DMS153 treated with DMSO at 0.1 percent for 48 hours (cell line): ENCODE measurements at regions not wholly inside any gene's neighbourhood (a gene's known extent, or its start where the extent isn't known, plus 50 kb on each side); places are given as distances from the start of the nearest gene placed in this dataset.
"Not testable (repeated sequence)": the region's sequence is repeated elsewhere in the genome, so short reads cannot be mapped to it uniquely, and the experiment has no call there.

Source experiments
- DNase-seq: peaks from one replicate; lab custom pipeline; 2025; ENCODE audit not compliant: unreplicated experiment; lab: John Stamatoyannopoulos, UW

DNA sequence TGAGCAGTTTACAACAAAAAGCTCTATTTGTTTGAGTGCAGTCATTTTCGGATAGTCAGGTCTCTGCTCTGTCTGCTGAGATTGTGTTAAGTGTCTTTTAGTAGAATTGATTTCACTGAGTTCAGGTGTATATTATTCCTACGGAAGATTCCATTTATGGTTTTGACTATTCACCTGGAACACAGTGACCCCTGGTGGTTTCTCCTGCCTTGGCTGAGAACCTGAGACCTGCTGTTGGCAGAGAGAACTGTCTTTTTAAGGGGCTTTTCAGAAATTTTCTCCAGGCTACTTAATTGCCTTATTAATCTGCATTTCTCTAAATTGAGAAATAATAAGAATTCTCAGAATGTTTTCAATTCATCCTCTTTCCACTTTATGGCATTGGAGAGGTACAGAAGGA is 508.0 kb downstream of the TBC1D32 start:
- DNase-seq: peak; percentile 22

DNA sequence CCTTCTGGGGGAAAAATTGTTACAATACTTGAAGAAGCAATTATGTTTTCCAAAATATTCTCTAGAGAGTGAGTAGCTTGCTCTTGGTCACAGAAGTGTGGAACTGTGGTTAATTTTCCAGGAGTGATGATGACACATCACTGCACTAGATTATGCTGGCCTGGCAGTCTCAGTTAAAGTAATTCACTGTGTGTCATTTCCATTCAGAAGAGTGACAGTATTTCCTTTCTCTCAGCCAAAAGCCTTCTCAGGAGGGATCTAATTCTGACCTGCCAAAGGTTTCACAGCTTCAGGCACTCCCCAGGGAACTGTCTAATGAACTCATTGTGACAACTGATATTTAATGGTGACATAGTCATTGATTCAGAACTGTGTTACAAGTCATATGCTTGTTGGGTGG is 517.5 kb downstream of the TBC1D32 start:
- no peak for DNase-seq

DNA sequence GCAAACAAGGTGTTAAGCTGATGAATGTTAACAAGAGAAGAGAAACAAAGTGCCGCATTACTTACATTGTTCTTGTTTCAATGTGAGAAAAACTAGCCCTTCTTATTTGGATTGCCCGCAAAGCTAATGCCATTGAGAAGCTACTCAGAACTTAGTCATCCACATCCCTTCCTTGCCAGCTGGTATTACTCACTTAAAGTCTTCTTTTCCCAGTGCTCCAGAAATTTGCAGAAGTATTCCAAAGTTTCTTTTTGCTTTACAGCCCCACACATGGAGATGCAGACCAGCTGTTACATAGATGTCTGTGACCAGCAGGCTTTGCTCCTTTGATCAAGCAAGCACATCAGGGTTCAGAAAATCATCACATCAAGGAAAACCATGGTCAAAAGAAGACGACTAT is 529.0 kb downstream of the TBC1D32 start:
- no peak for DNase-seq

DNA sequence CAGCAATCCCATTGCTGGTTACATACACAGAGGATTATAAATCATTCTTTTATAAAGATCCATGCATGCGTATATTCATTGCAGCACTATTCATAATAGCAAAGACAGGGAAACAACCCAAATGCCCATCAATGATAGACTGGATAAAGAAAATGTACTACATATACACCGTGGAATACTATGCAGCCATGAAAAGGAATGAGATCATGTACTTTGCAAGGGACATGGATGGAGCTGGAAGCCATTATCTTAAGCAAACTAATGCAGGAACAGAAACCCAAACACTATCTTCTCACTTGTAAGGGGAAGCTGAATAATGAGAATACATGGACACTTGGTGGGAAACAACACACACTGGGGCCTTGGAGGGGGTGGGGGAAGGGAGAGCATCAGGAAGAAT is 529.7 kb downstream of the TBC1D32 start:
- DNase-seq: no peak

DNA sequence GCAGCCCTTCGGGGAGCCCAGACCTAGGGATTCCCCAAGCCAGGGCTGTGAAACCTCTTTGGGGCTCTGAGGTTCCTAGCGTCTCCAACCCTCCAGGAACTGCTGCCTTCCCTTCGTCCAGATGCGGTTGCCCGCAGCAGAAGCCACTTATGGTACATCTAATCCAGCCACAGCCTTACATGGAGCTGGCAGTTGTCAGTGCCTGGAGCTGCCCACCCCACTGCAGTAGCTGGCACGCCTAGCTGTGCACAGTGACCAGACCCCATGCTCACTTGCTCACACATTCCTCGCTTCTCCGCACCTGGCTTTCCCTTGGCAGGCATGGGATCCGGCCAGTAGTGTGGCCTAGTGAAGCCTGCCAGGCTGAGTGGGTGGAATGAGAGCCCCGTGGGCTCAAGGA is 547.6 kb downstream of the TBC1D32 start:
- no peak for DNase-seq

DNA sequence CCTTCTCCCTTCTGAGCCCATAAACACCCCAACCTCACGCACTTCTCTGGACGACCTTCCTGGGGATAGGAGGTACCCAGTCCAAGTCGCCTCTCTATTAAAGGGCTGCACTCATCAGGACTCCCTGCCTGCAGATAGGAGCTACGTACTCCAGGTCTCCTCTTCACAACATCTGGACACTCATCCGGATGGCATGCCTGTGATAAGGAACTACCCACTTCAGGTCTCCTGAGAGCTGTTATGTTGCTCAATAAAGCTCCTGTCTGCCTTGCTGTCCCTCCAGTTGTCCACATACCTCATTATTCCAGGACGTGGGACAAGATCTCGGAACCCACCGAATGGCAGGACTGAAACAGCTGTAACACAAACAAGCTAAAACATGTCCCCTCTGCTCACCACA is 548.0 kb downstream of the TBC1D32 start:
- DNase-seq: no peak

DNA sequence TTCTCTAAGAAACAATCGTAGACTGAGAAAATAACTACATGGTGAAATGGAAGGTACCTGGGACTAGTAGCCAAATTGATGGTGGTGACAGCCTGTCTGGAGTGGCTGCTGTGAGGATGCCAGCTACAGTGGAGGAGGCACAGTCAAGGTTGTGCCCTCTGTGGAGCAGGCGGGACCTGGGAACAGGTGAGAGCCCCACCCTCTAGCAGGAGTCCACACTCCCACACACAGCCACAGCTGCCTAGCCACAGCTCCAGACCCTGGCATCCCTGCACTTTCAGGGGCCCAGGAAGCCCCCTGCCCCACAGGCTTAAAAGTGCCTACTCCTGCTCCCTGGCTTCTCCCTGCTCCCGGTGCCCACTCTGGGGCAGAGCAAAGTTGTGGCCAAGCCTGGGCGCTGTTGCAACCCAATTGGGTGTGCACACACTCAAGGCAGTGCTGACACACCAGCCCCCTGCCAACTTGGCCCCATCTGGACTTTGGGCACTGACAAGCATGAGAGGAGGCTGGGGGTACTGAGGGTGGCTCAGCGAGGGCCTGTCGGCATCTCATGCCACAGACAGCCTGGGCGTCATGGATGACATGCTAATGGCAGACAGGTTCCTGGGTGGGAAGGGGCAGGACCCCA is 548.7 kb downstream of the TBC1D32 start:
- DNase-seq: no peak

DNA sequence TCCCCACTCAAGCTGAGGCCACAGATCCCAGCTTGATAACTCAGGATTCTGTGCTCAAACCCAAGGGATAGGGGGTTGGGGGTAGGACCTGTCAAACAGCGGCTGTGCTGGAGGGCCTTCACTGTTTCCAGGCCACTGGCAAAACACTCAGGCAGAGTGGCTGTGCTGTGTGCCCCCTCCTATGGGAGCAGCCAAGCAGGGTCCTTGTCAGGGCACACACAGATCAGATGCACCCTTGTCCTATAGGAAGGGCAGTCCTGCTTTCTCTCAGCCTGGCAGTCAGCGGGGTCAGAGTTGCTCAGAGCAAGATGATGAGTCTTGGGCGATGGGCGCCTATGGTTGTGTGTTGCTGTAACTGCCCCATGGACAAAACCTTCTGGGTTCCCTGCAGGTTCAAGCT is 554.8 kb downstream of the TBC1D32 start:
- no peak for DNase-seq

DNA sequence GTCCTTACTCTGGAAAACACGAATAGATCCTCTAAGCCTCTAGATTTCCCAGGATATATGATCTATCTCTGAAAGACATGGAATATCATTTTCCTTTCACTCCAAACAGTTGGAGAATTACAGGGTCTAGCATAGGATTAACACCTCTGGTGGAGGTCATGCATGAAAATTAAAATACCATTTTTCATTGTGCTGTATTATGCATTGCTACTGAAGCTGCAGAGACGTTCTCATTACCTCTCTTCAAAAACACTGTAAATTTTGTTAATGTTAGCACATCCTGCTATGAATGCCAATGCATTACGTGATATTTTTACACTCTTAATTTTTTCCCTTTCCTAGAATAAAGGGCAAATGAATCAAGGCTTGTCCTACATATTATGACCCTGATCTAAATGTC is 558.6 kb downstream of the TBC1D32 start:
- DNase-seq: no peak

DNA sequence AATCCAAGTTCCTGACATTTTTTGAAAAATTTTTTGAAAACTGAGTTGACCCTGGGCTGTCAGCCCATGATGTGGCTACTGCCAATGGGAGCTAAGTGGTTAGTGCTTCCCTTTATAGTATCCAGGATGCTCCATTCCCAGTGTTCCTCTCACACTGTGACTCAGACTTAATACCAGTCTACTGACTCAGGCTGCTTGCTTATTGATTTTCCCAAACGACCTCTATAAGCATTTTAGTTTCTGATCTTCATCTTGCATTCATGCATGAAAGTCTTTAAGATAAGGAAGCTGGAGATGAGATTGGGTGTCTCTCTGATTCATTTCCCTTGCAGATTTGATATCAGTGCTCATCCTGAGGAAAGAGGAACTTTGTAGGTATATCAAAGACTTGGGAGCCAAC is 560.0 kb downstream of the TBC1D32 start:
- no peak for DNase-seq

DNA sequence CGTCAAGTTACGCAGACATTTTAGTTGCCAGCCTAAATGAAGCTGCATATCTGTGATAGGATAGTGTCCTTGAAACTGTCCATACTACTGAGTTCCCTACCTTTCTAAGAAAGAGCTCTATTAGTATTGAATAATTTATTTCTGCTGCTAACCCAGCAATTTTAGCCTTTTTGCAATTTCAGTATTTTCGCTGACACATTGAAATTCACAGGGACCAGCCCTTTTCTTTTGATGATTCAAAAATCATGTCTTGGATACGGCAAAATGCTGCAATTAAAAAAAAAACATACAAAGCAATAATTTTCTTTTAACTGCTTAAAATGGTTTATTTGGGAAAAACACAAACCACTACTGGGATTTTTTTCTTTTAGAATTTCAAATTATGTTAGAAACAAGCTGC is 563.3 kb downstream of the TBC1D32 start:
- no peak for DNase-seq

DNA sequence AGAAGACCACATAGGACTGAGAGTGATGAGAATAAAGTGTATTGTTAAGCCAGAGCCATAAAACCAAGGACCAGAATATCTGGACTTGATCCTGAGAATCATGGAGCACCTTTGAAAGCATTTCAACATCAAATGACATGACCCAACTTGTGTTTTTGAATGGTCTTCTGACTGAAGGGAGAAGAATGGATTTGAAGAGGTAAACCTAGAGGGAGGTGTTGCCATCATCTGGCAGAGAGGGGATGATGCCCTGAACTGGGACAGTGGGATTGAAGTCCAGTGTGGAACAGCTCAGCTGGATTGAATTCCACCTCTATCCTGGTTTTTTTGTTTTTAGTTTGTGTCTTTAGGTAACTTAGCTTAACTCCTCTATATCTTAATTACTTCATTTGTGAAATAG is 570.0 kb downstream of the TBC1D32 start:
- no peak for DNase-seq

DNA sequence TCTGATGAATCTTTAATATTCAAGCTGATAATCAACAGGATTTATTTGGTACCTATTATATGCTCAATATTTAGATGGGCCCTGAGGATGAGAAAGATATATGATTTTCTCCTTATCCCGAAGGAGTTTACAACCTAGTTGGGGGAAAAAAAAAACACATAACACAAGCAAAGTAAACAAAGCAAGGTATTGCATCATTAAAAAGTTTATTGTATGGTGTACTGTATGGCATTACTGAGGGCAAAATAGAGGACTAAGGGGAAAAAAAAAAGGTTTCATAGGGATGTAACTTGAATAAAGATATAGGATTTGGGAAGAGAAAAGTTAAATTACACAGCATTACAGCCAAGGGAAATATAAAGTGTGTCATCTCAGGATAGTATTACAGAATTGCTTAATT is 574.7 kb downstream of the TBC1D32 start:
- no peak for DNase-seq

DNA sequence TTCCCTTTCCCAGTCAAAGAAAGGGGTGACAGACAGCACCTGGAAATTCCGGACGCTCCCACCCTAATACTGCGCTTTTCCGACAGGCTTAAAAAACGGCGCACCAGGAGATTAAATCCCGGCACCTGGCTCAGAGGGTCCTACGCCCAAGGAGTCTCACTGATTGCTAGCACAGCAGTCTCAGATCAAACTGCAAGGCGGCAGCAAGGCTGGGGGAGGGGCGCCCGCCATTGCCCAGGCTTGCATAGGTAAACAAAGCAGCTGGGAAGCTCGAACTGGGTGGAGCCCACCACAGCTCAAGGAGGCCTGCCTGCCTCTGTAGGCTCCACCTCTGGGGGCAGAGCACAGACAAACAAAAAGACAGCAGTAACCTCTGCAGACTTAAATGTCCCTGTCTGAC is 585.7 kb downstream of the TBC1D32 start:
- DNase-seq: not testable (repeated sequence)

DNA sequence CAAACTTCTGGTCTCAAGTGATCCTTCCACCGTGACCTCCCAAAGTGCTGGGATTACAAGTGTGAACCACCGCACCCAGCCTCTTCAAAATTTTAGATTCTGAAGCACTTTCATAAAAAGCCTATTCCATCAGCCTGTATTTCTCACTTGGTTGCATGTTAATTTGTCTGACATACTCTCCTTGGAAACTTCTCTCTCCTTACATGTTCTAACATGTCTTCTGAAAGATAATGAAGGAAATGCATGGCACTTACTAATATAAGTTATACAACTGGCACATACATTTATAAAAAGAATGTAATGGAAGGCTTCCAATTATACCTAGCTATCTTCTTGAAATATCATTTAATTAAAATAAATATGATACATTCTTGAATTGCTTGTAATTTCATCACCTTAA is 597.5 kb downstream of the TBC1D32 start:
- DNase-seq: no peak

DNA sequence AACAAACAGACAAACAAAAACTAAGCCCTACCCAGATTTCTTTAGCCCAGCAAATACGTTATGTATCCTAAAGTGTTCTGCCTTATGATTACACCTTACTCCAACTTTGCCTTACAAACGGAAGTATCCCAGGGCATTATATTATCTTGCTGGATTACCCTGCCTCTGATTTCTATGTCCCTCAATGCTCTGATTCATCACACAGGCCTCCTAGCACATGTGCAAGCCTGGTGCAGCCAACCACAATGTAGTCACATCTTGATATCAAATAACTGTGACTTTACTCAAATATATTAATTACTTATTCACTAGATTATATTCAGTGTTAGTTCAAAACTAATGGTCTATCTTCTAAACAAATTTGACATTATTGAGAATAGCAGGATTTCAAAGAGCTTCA is 598.6 kb downstream of the TBC1D32 start:
- no peak for DNase-seq

DNA sequence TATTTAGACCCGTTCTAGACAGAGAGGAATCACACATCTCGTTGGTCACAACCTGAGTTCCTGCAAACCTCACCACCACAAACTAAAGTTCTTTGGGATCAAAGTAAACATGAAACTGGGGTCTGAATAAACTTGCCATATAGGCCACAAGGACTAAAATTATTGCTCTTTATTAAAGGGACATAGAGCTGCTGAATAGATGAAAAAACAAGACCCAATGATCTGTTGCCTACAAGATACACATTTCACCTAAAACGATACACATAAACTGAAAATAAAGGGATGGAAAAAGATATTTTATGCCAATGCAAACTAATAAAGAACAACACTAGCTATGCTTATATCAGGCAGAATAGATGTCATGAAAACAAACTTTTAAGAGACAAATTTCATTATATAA is 623.0 kb downstream of the TBC1D32 start:
- no peak for DNase-seq

DNA sequence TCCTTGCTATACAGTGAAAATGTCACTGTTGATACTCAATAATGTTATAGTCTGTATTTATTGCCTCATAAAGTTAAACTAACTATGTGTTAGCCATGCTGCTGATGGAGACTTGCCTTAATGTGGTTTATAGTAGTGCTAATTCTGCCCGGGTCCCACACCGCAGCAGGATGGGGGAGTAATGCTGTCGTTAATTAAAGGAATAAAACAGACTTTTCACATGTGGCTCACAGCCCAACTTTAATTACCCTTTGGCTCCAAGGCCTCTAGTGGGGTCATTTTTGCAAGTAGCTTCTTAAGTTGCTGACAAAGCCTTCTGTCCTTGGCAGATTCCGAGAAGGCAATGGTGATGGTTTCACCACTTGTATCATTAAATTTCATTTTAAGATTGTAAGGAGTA is 634.3 kb downstream of the TBC1D32 start:
- DNase-seq: no peak

DNA sequence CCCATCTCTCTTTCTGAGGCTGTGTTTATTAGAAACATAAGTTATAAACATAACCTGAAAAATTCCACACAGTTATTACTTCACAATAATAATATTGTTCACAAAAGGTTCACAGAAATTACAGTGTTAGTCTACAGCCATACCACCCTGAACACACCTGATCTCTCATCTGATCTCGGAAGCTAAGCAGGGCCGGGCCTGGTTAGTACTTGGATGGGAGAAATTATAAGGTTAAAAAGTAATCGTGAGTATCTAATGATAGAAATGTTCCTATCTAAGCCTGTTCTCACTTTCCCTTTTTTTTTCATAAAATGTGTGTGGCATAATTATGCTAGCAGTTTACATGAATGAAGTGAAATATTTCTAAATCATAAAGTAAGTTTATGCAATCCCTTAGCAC is 647.8 kb downstream of the TBC1D32 start:
- DNase-seq: no peak

DNA sequence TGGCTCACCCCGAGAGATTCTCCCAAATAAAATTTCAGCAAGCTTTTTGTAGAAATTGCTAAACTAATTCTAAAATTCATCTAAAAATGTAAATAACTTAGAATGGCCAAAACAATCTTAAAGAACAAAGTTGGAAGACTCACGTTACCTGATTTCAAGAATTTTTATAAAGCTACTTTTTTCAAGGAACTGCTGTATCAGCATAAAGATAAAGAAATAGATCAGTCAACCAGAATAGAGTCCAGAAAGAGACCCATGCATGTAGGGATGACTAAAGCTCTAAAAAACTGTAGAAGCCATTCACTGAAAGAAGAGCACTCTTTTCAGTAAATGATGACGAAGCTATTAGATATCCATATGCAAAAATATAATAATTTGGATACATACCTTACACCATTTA is 652.1 kb downstream of the TBC1D32 start:
- no peak for DNase-seq

DNA sequence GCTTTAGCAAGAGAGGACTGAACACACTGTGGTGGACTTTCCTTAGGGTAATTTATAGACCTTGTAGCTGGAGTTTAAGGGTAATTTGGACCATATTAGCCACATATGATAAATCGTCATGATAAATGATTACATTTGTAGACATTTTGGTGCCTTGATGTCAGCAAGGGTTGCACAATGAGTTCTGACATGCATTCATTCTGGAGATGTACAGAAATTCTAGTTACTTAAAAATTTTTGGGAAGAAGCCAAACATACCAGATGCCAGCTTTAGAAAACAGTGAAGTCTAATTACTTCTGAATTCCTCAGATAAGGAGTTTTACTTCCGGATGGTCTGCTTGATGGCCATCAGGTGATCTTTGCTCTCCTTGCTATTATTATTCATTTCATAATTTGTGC is 653.1 kb downstream of the TBC1D32 start:
- DNase-seq: no peak

DNA sequence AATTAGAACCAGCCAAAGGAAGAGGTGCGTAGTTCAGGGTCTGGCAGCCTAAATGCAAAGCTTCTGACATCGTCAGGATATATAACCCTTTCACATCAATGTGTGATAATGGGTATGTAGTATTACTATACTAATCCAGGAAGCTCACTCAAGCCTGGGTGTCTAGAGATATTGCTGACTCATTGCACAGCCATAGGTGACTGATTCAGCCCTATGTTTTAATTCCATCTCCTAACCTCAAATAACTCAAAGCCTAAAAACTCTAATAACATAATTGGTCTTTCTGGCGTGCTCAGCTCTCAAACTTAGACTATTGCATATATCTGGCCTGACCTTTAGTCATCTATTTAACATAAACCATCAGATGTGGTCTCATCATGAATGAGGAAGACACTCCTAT is 658.4 kb downstream of the TBC1D32 start:
- no peak for DNase-seq

DNA sequence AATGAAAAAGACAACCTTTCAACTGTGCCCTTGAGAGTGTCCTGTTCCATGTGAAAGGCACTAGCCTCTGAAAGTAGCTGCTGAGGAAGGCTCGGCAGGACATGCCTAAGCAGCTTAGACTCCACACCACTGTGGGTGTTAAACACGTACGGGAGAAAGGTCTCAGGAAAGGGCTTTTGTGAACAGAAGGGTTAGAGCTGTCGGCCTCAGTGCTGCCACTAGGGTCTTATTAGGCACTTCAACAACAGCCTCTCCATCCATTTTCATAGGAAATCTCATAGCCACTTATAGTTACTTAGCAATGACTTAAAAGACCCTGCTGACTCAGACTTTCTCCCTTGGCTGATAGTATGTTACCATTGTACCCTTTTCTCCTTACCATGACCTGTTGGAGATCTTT is 662.8 kb downstream of the TBC1D32 start:
- DNase-seq: no peak

DNA sequence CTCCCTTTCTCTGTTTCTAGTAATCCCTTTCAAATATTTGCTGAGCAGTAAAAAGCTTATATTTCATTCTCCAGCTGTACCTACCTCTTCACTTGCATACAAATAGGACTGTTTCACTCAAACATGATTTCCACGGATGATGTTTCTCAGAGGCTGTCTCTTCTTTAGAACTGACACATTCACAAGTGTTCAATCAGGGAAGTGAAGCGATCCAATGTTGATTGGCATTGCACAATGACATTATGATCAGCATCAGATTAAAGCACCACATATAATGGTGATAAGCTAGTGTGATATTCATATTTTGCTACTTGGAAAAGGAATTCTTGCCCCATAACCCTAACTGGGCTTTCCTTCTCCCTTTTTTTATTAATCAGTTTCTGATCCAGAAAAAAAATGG is 681.8 kb downstream of the TBC1D32 start:
- no peak for DNase-seq
